ENCODE measurements at regions not wholly inside any gene's neighbourhood (a gene's known extent, or its start where the extent isn't known, plus 50 kb on each side); places are given as distances from the start of the nearest gene placed in this dataset.
"Not testable (repeated sequence)": the region's sequence is repeated elsewhere in the genome, so short reads cannot be mapped to it uniquely, and the experiment has no call there.

DNA sequence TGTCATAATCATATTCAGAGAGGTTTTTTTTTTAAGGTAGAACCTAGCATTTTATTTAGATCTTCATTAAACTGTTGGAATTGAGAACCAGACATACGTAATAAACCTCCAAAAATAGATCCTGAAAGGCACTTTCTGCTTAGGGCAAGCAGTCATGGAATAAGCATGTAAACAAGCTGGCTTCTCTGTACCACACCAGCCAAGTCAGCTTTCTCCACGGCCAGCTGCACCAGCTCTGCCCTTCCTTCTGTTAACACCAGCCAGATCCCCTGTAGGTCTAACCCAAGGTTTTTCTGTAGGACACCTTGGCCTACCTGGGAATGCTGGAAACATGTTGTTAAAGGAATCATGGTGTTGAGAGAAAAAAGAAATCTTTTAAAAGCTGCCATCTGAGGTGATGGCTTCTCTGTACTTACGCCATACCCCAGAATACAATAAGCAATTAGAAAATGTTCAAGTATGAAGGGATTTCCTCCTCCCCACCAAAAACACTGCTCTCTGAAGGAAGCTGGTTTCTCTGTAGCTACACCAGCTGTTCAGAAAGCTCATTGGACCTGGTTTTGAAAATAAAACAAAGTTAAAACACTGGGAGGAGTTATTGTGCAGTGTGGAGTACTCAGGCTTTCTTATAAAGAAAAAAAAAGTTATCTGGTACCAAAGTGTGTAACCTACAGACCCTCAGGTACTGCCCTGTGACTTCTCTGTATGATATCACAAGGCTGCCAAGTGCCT lies 54.6 kb upstream of the CCDC80 start:
- TF ChIP-seq, protein P1, sequence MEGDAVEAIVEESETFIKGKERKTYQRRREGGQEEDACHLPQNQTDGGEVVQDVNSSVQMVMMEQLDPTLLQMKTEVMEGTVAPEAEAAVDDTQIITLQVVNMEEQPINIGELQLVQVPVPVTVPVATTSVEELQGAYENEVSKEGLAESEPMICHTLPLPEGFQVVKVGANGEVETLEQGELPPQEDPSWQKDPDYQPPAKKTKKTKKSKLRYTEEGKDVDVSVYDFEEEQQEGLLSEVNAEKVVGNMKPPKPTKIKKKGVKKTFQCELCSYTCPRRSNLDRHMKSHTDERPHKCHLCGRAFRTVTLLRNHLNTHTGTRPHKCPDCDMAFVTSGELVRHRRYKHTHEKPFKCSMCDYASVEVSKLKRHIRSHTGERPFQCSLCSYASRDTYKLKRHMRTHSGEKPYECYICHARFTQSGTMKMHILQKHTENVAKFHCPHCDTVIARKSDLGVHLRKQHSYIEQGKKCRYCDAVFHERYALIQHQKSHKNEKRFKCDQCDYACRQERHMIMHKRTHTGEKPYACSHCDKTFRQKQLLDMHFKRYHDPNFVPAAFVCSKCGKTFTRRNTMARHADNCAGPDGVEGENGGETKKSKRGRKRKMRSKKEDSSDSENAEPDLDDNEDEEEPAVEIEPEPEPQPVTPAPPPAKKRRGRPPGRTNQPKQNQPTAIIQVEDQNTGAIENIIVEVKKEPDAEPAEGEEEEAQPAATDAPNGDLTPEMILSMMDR (IDR thresholded peaks at IDR 0.05), result not testable (repeated sequence)
- TF ChIP-seq POLR2A (IDR thresholded peaks at IDR 0.05), result not testable (repeated sequence)

All from Peyer's patch (tissue), 4 donors.